ENCODE measurements at regions not wholly inside any gene's neighbourhood (a gene's known extent, or its start where the extent isn't known, plus 50 kb on each side); places are given as distances from the start of the nearest gene placed in this dataset.
"Not testable (repeated sequence)": the region's sequence is repeated elsewhere in the genome, so short reads cannot be mapped to it uniquely, and the experiment has no call there.

DNA sequence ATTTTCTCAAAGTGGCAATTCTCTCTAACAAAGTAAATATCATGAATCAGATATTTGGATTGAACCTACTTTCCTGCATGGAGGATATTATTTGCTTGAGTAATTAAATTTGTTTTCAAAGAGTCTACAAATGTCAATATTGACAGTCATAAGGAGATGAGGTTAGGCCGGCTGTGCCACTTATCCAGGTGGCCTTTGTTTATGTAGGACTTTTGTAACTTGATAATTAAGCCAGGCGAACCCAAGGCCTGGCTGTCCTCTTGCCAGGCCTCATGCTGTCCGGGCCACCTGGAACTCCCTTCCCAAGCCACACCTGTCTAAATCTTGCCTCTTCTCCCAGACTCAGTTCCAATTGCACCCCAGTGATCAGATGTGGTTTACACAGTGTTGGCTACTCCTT is 255.2 kb downstream of the ACKR3 start:
- no peak for TF ChIP-seq GATA1 (IDR thresholded peaks at IDR 0.05; ENCODE audit: low read depth, low read length)
- no peak for TF ChIP-seq POLR2A (IDR thresholded peaks at IDR 0.05; ENCODE audit: low read length)
- DNase-seq = no peak

DNA sequence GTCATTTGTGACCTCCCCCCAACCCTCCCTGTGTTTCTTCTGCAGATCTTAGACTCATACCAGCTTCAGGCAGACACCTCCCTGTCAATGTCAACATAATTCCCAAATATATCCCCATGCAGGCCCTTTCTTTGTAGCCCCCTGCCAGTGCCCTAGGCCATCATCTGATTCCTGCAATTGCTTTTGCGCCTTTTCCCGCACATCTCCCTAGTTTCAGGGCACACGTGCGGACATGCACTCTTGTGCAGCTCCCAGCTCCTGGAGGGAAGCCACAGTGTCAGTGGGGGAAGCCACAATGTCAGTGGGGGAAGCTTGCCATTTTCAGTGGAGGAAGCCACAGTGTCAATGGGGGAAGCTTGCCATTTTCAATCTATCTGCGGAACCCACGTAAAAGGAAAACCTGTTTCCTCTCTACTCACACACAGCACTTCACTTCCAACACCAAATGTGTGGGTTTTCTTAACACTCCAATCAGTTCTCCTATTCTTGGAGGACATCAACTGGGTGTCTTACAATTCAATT is 256.4 kb downstream of the ACKR3 start:
- no peak for TF ChIP-seq GATA1 (IDR thresholded peaks at IDR 0.05; ENCODE audit: low read depth, low read length)
- TF ChIP-seq POLR2A (IDR thresholded peaks at IDR 0.05; ENCODE audit: low read length) = no peak
- no peak for DNase-seq

DNA sequence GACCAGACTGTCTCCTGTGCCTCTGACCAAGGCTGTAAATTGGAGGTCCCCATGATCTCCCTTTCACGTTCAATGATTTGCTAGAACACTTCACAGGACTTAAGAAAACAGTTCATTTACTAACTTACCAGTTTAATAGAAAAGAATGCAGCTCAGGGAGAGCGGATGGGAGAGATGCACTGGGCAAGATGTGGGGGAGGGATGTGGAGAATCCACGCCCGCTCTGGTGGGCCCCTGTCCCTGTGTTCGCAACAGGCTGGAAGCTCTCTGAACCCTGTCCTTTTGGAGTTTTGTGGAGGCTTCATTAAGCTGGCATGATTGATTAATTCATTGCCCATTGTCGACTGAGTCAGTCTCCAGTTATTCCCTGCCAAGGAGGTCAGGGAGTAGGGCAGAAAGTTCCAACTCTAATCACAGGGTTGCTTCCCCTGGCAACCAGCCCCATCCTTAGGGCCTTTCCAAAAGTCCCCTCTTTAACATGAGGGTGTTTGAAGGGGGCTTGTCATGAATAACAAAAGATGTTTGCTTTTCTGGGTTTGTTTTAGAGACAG is 257.1 kb downstream of the ACKR3 start:
- DNase-seq = no peak
- no peak for TF ChIP-seq GATA1 (IDR thresholded peaks at IDR 0.05; ENCODE audit: low read depth, low read length)
- TF ChIP-seq POLR2A (IDR thresholded peaks at IDR 0.05; ENCODE audit: low read length) = no peak

DNA sequence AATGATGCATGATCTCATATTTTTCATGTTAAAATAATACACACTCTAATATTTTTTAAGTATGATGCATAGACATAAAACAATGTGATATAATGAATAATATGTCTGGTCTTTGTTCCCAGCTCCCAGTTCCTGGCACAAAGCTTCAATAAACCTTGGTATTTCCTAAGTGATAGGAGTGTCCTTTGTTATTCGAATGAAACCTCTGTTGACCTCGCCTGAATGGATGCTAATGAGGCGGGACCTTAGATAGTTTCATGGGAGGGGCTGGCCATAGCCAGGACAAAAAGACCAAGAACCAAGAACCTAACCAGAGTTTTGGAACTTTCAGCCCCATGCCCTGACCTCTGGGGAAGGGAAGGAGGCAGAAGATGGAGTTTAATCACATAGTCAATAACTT is 257.7 kb upstream of the COPS8 start:
- TF ChIP-seq GATA1 (IDR thresholded peaks at IDR 0.05; ENCODE audit: low read depth, low read length) = no peak
- TF ChIP-seq POLR2A (IDR thresholded peaks at IDR 0.05; ENCODE audit: low read length) = no peak
- DNase-seq = no peak

DNA sequence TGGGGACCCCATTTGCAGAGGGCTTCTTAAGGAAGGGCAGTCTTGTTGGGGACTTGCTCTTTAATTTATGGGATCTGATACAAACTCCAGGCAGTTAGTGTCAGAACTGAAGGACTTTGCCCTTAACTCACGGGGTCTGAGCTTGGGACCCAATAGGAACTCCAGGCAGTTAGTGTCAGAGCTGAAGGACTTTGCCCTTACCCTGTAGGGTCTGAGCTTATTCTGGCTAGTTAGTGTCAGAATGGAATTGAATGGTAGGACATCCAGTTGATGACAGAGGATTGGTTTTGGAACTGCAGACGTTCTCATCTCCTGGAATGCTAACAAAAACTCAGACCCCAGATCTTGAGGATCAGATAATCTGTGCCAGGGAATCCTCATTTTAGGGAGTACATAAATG is 256.9 kb upstream of the COPS8 start:
- no peak for DNase-seq
- TF ChIP-seq GATA1 (IDR thresholded peaks at IDR 0.05; ENCODE audit: low read depth, low read length) (no peak), POLR2A (IDR thresholded peaks at IDR 0.05; ENCODE audit: low read length) (no peak)

DNA sequence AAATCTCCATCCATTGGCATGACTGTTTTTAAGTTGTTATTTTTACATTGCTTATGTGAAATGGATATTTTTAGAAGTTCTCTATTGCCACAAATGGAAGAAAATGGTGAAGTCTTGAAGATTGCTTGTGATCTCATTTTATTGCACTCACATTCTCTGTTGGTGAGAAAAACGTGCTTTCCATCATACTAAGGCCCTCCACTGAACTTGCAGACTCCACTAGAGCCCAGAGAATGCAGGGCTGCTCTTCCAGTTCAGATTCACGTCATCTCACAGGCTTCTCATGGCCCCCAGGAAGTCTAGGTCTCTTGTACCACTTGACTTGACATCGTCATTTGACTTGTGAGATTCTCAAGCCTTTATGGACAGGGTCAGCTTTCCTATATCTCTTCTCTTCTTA is 254.8 kb upstream of the COPS8 start:
- no peak for DNase-seq
- TF ChIP-seq GATA1 (IDR thresholded peaks at IDR 0.05; ENCODE audit: low read depth, low read length) (no peak), POLR2A (IDR thresholded peaks at IDR 0.05; ENCODE audit: low read length) (no peak)

DNA sequence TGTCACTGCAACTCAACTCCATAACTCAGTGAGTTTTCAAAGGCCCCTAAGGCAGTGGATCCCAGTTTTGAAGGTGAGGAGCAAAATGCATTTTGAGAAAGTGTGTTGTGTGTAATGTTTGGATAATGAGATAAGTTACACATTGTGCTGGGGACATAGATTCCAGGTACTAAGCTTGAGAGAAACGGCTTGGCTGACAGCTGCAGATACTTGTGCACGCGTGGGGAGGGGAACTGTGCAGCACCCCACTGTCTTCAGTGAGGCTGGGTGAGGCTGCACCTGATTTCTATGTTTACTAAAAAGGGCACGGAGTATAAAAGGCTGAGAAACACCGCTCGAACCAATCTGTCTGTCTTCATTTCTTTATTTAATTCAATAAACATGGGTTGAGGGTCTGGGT is 254.0 kb upstream of the COPS8 start:
- no peak for TF ChIP-seq GATA1 (IDR thresholded peaks at IDR 0.05; ENCODE audit: low read depth, low read length)
- no peak for DNase-seq

DNA sequence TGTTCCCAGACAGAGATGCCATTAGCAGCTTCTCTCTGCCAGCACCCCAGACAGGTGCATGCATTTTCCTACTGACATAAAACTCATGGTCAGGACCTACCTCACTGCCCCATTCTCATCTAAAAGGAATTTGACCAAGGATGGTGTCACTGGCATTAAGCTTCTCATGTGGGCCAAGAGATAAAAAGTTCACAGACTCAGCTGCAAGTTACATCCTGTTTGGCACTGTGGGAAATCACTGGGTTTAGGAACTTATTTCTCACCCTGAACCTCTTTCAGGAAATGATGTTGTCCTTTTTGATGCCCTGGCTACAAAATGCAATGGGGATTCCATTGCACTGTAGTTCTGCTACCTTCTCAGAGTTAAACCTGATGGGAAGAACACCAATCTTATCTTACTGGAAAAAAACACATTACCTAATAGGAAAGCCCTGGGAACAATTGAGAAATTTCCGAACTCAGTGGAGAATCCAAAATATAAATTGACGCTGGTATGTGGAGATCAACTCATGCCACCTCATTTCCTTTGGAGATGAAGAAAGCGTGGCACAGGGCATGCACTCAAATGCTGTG is 252.1 kb upstream of the COPS8 start:
- no peak for TF ChIP-seq GATA1 (IDR thresholded peaks at IDR 0.05; ENCODE audit: low read depth, low read length)
- TF ChIP-seq POLR2A (IDR thresholded peaks at IDR 0.05; ENCODE audit: low read length) = no peak

DNA sequence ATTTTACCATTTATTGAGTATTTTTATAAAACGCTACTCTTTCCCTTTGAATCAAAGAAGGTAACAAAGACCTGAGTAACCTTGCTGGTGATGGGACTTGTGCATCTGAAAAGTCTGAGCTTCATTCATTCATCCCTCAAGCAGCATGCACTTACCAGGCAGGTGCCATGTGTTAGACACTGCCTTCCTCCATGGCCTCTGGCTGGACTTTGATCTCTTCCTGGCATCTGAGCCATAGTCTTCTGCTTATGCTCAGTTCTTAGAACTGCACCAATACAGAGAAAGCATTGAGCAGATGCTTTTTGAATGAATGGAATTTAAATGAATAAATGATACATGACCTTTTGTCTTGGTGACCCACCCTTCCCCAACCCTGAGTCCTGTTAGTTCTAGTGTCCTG is 251.4 kb upstream of the COPS8 start:
- TF ChIP-seq GATA1 (IDR thresholded peaks at IDR 0.05; ENCODE audit: low read depth, low read length) (no peak), POLR2A (IDR thresholded peaks at IDR 0.05; ENCODE audit: low read length) (no peak)
- no peak for DNase-seq

More for the DNA sequence above, 252.1 kb upstream of the COPS8 start:
- no peak for DNase-seq

DNA sequence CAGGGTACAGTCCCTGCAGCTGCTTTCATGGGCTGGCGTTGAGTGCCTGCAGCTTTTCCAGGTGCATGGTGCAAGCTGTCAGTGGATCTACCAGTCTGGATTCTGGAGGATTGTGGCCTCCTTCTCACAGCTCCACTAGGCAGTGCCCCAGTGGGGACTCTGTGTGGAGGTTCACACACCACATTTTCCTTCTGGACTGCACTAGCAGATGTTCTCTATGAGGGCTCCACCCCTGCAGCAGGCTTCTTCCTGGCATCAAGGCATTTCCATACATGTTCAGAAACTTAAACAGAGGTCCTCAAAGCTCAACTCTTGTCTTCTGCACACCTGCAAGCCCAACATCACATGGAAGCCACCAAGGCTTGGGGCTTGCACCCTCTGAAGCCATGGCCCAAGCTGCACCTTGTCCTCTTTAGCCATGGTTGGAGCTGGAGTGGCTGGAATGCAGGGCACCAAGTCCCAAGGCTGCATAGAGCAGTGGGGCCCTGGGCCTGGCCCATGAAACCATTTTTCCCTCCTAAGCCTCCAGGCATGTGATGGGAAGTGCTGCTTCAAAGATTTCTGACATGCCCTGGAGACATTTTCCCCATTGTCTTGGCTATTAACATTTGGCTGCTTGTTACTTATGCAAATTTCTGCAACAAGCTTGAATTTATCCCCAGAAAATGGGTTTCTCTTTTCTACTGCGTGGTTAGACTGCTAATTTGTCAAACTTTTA is 250.2 kb upstream of the COPS8 start:
- no peak for TF ChIP-seq POLR2A (IDR thresholded peaks at IDR 0.05; ENCODE audit: low read length)
- TF ChIP-seq GATA1 (IDR thresholded peaks at IDR 0.05; ENCODE audit: low read depth, low read length) = no peak
- no peak for DNase-seq

DNA sequence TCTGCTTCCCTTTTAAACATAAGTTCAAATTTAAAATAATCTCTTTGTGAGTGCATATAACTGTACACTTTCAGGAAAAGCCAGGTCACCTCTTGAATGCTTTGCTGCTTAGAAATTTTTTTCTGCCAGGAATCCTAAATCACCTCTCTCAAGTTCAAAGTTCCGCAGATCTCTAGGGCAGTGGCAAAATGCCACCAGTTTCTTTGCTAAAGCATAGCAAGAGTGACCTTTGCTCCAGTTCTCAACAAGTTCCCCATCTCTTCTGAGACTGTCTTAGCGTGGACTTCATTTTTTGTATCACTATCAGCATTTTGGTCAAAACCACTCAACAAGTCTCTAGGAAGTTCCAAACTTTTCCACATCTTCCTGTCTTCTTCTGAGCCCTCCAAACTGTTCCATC is 249.7 kb upstream of the COPS8 start:
- DNase-seq = not testable (repeated sequence)

DNA sequence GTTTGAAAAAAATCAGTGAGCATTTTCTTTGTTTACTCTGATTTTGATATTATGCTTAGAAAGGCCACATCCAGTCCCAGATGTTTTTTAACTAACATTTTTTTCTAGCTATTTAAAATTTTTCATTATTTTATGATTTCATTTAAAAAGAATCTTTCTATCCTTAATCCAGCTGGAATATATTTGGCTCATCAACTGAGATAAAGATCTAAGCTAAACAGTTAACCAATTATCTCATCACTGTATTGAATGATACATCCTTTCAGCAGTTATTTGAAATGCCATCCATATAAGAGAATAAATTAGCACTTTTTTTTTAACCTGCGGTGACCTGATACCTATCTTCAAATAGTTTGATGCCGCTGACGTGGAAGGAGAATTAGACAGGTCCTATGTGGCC is 245.5 kb upstream of the COPS8 start:
- no peak for TF ChIP-seq POLR2A (IDR thresholded peaks at IDR 0.05; ENCODE audit: low read length)
- TF ChIP-seq GATA1 (IDR thresholded peaks at IDR 0.05; ENCODE audit: low read depth, low read length) = no peak
- DNase-seq = no peak

DNA sequence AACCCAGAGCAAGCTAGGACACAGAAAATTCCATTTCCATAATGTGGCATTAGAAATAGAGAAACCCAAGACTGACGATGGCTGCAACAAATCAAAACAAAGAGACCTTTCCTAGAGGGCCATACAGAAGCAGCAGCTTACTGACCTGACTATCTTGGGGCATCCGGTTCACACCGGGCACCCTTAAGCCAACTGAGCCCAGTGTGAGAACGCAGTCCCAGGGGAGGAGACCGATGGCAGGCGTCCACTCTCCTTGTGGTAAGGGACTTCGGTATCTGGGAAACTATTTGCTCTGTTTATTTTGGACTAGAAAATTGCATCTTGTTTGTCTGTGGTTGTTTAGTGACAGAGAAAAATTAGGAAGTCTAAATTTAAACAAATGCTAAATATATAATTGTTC is 244.8 kb upstream of the COPS8 start:
- DNase-seq = no peak
- no peak for TF ChIP-seq POLR2A (IDR thresholded peaks at IDR 0.05; ENCODE audit: low read length)
- no peak for TF ChIP-seq GATA1 (IDR thresholded peaks at IDR 0.05; ENCODE audit: low read depth, low read length)

DNA sequence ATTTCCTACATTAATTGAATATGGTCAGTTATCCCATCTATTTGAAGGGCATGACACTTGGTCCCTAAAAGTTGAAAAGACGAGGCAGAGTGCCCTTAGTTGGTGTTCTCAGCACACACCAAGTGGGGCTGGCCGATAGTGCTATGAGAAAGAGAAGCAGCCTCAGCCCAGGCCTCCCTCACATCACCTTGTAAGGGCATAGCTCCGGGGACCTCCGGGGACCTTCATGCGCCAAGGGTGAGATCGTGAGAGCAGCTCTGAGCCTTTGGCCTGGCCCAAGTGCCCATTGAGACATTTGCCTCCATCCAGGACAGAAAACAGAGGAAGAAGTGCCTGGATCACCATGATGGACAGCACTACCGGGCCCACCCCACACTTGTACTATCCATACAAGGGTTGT is 244.3 kb upstream of the COPS8 start:
- no peak for TF ChIP-seq GATA1 (IDR thresholded peaks at IDR 0.05; ENCODE audit: low read depth, low read length)
- TF ChIP-seq POLR2A (IDR thresholded peaks at IDR 0.05; ENCODE audit: low read length) = no peak
- DNase-seq = no peak

All from erythroblast (primary cell).